GM19238 (cell line): ENCODE measurements at regions not wholly inside any gene's neighbourhood (a gene's known extent, or its start where the extent isn't known, plus 50 kb on each side); places are given as distances from the start of the nearest gene placed in this dataset.

Source experiments
- DNase-seq: peaks from one replicate; pipeline ENCODE4 v3.0.0; 2011; ENCODE audit warnings: low spot score; ENCODE audit not compliant: insufficient read length

GRCh38 chr4:171759274-171759673 lies 53.9 kb upstream of the GALNTL6 start:
- no peak for DNase-seq

GRCh38 chr4:171751538-171751937 lies 61.7 kb upstream of the GALNTL6 start:
- DNase-seq, result no peak

GRCh38 chr4:171746418-171746817 lies 66.8 kb upstream of the GALNTL6 start:
- DNase-seq, result no peak

- DNase-seq, result no peak
Observed at GRCh38 chr4:171742436-171742835, 70.8 kb upstream of the GALNTL6 start.

GRCh38 chr4:171727185-171727584 lies 86.0 kb upstream of the GALNTL6 start:
- no peak for DNase-seq

- DNase-seq, result no peak
Observed at GRCh38 chr4:171721937-171722336, 91.3 kb upstream of the GALNTL6 start.

- DNase-seq, result no peak
Observed at GRCh38 chr4:171719691-171720090, 93.5 kb upstream of the GALNTL6 start.

GRCh38 chr4:171718665-171719064 lies 94.5 kb upstream of the GALNTL6 start:
- no peak for DNase-seq

GRCh38 chr4:171718069-171718468 lies 95.1 kb upstream of the GALNTL6 start:
- DNase-seq, result no peak

- DNase-seq, result no peak
Observed at GRCh38 chr4:171717231-171717741, 95.9 kb upstream of the GALNTL6 start.

- DNase-seq, result no peak
Observed at GRCh38 chr4:171715973-171716372, 97.2 kb upstream of the GALNTL6 start.

- DNase-seq, result no peak
Observed at GRCh38 chr4:171714791-171715454, 98.3 kb upstream of the GALNTL6 start.

GRCh38 chr4:171710743-171711142 lies 102.5 kb upstream of the GALNTL6 start:
- DNase-seq, result no peak

GRCh38 chr4:171676555-171677215 lies 136.5 kb upstream of the GALNTL6 start:
- no peak for DNase-seq

GRCh38 chr4:171674781-171675180 lies 138.4 kb upstream of the GALNTL6 start:
- DNase-seq, result no peak

- no peak for DNase-seq
Observed at GRCh38 chr4:171668403-171668802, 144.8 kb upstream of the GALNTL6 start.

- DNase-seq, result no peak
Observed at GRCh38 chr4:171667906-171668305, 145.3 kb upstream of the GALNTL6 start.

GRCh38 chr4:171651071-171651470 lies 162.1 kb upstream of the GALNTL6 start:
- DNase-seq, result no peak

GRCh38 chr4:171650543-171650942 lies 162.7 kb upstream of the GALNTL6 start:
- DNase-seq, result no peak

GRCh38 chr4:171648926-171649325 lies 164.3 kb upstream of the GALNTL6 start:
- no peak for DNase-seq

- DNase-seq, result no peak
Observed at GRCh38 chr4:171646984-171647383, 166.2 kb upstream of the GALNTL6 start.

GRCh38 chr4:171644430-171645057 lies 168.7 kb upstream of the GALNTL6 start:
- peak; percentile 22 for DNase-seq
